ENCODE measurements at regions not wholly inside any gene's neighbourhood (a gene's known extent, or its start where the extent isn't known, plus 50 kb on each side); places are given as distances from the start of the nearest gene placed in this dataset.

- no peak overlapping the region for H3K4me3 ChIP-seq (replicated peaks; ENCODE audit: low read depth, low read length)
- no peak for TF ChIP-seq CTCF (IDR thresholded peaks at IDR 0.05; ENCODE audit: insufficient read depth, low read length, poor library complexity, severe bottlenecking)
- H3K36me3 ChIP-seq (ENCODE audit: control insufficient read depth, insufficient read depth, low read length): no peaks in the 10 kb centered on the region
- no peaks in the 10 kb centered on the region for H3K27me3 ChIP-seq (replicated peaks; ENCODE audit: control insufficient read depth, insufficient read depth, low read length)
- DNase-seq (ENCODE audit: extremely low read depth, insufficient read length): no peak
Measured at GRCh38 chr10:7507887-7508726, 97.3 kb upstream of the SFMBT2 start.

DNA sequence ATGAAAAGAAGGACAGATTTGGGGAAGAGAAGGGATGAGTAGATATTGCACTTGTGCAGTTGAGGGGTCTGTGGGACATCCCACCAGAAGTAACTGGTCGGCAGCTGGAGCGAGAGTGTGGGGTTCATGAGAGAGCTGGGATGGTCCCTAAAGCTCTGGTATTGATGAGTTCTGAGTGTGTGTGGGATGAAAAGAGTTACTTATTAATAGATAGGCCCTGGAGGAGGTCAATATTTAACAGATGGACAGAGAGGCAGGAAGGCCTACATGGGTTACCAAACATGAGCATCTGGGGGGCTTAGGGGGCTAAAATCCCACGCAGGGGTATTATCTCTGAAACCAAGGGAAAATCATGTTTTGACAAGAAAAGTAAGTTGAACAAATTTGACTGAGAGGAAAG is 95.7 kb upstream of the SFMBT2 start:
- Histone ChIP-seq H3K4me3 (replicated peaks; ENCODE audit: low read depth, low read length) (no peak overlapping the region), H3K36me3 (ENCODE audit: control insufficient read depth, insufficient read depth, low read length) (no peaks in the 10 kb centered on the region), H3K27me3 (replicated peaks; ENCODE audit: control insufficient read depth, insufficient read depth, low read length) (no peaks in the 10 kb centered on the region)
- no peak for TF ChIP-seq CTCF (IDR thresholded peaks at IDR 0.05; ENCODE audit: insufficient read depth, low read length, poor library complexity, severe bottlenecking)
- no peak for DNase-seq (ENCODE audit: extremely low read depth, insufficient read length)

GRCh38 chr10:7505196-7505595 is 94.4 kb upstream of the SFMBT2 start:
- H3K27me3 ChIP-seq (replicated peaks; ENCODE audit: control insufficient read depth, insufficient read depth, low read length): no peaks in the 10 kb centered on the region
- no peak overlapping the region for H3K4me3 ChIP-seq (replicated peaks; ENCODE audit: low read depth, low read length)
- no peak for TF ChIP-seq CTCF (IDR thresholded peaks at IDR 0.05; ENCODE audit: insufficient read depth, low read length, poor library complexity, severe bottlenecking)
- DNase-seq (ENCODE audit: extremely low read depth, insufficient read length): no peak
- H3K36me3 ChIP-seq (ENCODE audit: control insufficient read depth, insufficient read depth, low read length): no peaks in the 10 kb centered on the region

DNA sequence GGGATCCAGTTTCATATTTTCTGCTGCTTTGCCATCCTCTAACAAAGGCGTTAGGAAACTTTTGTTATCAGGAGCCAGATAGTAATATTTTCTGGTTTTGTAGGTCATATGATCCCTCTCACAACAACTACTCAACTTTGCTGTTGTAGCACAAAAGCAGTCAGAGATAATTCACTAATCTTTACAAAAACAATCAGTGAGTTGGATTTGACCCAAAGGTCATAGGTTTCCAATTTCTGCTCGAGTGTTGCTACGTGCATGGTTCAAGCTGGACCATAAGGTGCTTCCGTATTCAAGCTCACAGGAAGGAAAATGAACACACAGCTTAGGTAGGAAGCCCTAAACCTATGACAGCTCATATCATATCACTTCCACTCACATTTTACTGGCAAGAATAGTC is 92.4 kb upstream of the SFMBT2 start:
- H3K36me3 ChIP-seq (ENCODE audit: control insufficient read depth, insufficient read depth, low read length): no peaks in the 10 kb centered on the region
- no peak for TF ChIP-seq CTCF (IDR thresholded peaks at IDR 0.05; ENCODE audit: insufficient read depth, low read length, poor library complexity, severe bottlenecking)
- DNase-seq (ENCODE audit: extremely low read depth, insufficient read length): no peak

GRCh38 chr10:7501157-7501556 is 90.3 kb upstream of the SFMBT2 start:
- no peaks in the 10 kb centered on the region for H3K27me3 ChIP-seq (replicated peaks; ENCODE audit: control insufficient read depth, insufficient read depth, low read length)
- H3K36me3 ChIP-seq (ENCODE audit: control insufficient read depth, insufficient read depth, low read length): no peaks in the 10 kb centered on the region
- TF ChIP-seq CTCF (IDR thresholded peaks at IDR 0.05; ENCODE audit: insufficient read depth, low read length, poor library complexity, severe bottlenecking): no peak
- H3K4me3 ChIP-seq (replicated peaks; ENCODE audit: low read depth, low read length): no peak overlapping the region
- no peak for DNase-seq (ENCODE audit: extremely low read depth, insufficient read length)

More for the DNA sequence above, 92.4 kb upstream of the SFMBT2 start:
- no peak overlapping the region for H3K4me3 ChIP-seq (replicated peaks; ENCODE audit: low read depth, low read length)
- H3K27me3 ChIP-seq (replicated peaks; ENCODE audit: control insufficient read depth, insufficient read depth, low read length): no peaks in the 10 kb centered on the region

All from GM06990 (cell line).